Lower leg skin (tissue), 3 donors: ENCODE measurements at regions not wholly inside any gene's neighbourhood (a gene's known extent, or its start where the extent isn't known, plus 50 kb on each side); places are given as distances from the start of the nearest gene placed in this dataset.
"Not testable (repeated sequence)": the region's sequence is repeated elsewhere in the genome, so short reads cannot be mapped to it uniquely, and the experiment has no call there.

Experiments
- POLR2A ChIP-seq, 2 donors: fragments of 450-650 bp; IDR thresholded peaks; one replicate each; pipeline ENCODE4 v1.6.1; 2016 to 2017; ENCODE audit warnings: antibody characterized with exemption in 2 of 2, mild to moderate bottlenecking in 1 of 2, moderate library complexity in 1 of 2
- TF ChIP-seq, protein P1 (sequence below), 3 donors: fragments of 450-650 bp; IDR thresholded peaks; one replicate each; pipeline ENCODE4 v1.5.1; 2016; ENCODE audit warnings: antibody characterized with exemption in 3 of 3, mild to moderate bottlenecking in 3 of 3, moderate library complexity in 2 of 3

DNA sequence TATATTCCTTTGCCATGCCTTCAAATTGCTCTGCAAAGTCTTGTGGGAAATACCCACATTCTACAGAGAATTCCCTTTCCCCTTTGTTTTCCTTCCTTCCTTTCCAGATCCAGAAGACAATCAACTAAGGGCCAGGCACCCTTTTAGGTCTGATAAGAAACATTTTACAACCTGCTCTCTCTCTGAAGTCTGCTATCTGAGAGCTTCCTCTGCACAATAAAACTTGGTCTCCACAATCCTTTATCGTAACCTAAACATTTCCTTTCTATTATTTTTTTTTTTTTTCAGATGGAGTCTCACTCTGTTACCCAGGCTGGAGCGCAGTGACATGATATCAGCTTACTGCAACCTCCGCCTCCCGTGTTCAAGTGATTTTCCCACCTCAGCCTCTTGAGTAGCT is 893.3 kb upstream of the NXPH2 start:
- TF ChIP-seq, protein P1, sequence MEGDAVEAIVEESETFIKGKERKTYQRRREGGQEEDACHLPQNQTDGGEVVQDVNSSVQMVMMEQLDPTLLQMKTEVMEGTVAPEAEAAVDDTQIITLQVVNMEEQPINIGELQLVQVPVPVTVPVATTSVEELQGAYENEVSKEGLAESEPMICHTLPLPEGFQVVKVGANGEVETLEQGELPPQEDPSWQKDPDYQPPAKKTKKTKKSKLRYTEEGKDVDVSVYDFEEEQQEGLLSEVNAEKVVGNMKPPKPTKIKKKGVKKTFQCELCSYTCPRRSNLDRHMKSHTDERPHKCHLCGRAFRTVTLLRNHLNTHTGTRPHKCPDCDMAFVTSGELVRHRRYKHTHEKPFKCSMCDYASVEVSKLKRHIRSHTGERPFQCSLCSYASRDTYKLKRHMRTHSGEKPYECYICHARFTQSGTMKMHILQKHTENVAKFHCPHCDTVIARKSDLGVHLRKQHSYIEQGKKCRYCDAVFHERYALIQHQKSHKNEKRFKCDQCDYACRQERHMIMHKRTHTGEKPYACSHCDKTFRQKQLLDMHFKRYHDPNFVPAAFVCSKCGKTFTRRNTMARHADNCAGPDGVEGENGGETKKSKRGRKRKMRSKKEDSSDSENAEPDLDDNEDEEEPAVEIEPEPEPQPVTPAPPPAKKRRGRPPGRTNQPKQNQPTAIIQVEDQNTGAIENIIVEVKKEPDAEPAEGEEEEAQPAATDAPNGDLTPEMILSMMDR (IDR thresholded peaks at IDR 0.05): not testable (repeated sequence)
- not testable (repeated sequence) for TF ChIP-seq POLR2A (IDR thresholded peaks at IDR 0.05)
